SK-N-SH treated with all-trans-retinoic acid at 6 μM for 48 hours (cell line): ENCODE measurements at regions not wholly inside any gene's neighbourhood (a gene's known extent, or its start where the extent isn't known, plus 50 kb on each side); places are given as distances from the start of the nearest gene placed in this dataset.

Experiments used
- ATAC-seq: fragments of 200-7000 bp; cut with Tn5 transposase; 3 replicates; pipeline ENCODE4 v1.9.1; 2020; ENCODE audit warnings: mild to moderate bottlenecking, moderate library complexity
- ARNTL ChIP-seq: fragments of 450-650 bp; formaldehyde crosslinking; IDR thresholded peaks from 2 replicates; pipeline ENCODE4 v1.5.0; 2020; ENCODE audit warnings: low read depth, mild to moderate bottlenecking, moderate library complexity, borderline replicate concordance
- BACH2 ChIP-seq: fragments of 250-450 bp; sonication (Bioruptor Pico); IDR thresholded peaks from 2 replicates; pipeline ENCODE4 v1.9.0; 2021; ENCODE audit warnings: mild to moderate bottlenecking, borderline replicate concordance
- CREB5 ChIP-seq: fragments of 250-450 bp; sonication (Bioruptor Pico); IDR thresholded peaks from 2 replicates; pipeline ENCODE4 v1.5.1; 2020; ENCODE audit warnings: low read depth, mild to moderate bottlenecking, moderate library complexity
- CSDC2 ChIP-seq: fragments of 250-450 bp; sonication (Bioruptor Pico); IDR thresholded peaks from 2 replicates; pipeline ENCODE4 v1.5.0; 2020; ENCODE audit warnings: mild to moderate bottlenecking, moderate library complexity
- CSRNP3 ChIP-seq: fragments of 250-450 bp; sonication (Bioruptor Pico); IDR thresholded peaks from 2 replicates; pipeline ENCODE4 v1.5.1; 2021; ENCODE audit warnings: mild to moderate bottlenecking, moderate library complexity
- ESRRG ChIP-seq: fragments of 250-450 bp; sonication (Bioruptor Pico); IDR thresholded peaks from 2 replicates; pipeline ENCODE4 v1.6.1; 2021; ENCODE audit warnings: mild to moderate bottlenecking
- GLIS3 ChIP-seq: fragments of 250-450 bp; sonication (Bioruptor Pico); IDR thresholded peaks from 2 replicates; pipeline ENCODE4 v1.5.0; 2020; ENCODE audit warnings: mild to moderate bottlenecking, moderate library complexity
- ISL1 ChIP-seq: fragments of 250-450 bp; sonication (Bioruptor Pico); IDR thresholded peaks from 2 replicates; pipeline ENCODE4 v2.1.2; 2022; ENCODE audit warnings: mild to moderate bottlenecking, moderate library complexity
- OSR1 ChIP-seq: fragments of 250-450 bp; sonication (Bioruptor Pico); IDR thresholded peaks from 2 replicates; pipeline ENCODE4 v1.8.0; 2022; ENCODE audit warnings: moderate library complexity, mild to moderate bottlenecking, inconsistent platforms
- PATZ1 ChIP-seq: fragments of 250-450 bp; sonication (Bioruptor Pico); IDR thresholded peaks from 2 replicates; pipeline ENCODE4 v1.8.0; 2020; ENCODE audit warnings: mild to moderate bottlenecking, moderate library complexity, borderline replicate concordance
- POU6F1 ChIP-seq: fragments of 250-450 bp; sonication (Bioruptor Pico); IDR thresholded peaks from 2 replicates; pipeline ENCODE4 v1.8.0; 2021; ENCODE audit warnings: low read depth, mild to moderate bottlenecking, moderate library complexity, borderline replicate concordance
- PPARA ChIP-seq: fragments of 250-450 bp; sonication (Bioruptor Pico); IDR thresholded peaks from 2 replicates; pipeline ENCODE4 v1.5.0; 2020; ENCODE audit warnings: mild to moderate bottlenecking, borderline replicate concordance
- RARB ChIP-seq: fragments of 250-450 bp; sonication (Bioruptor Pico); IDR thresholded peaks from 2 replicates; pipeline ENCODE4 v1.8.0; 2021; ENCODE audit warnings: mild to moderate bottlenecking, moderate library complexity
- SNAI2 ChIP-seq: fragments of 250-450 bp; sonication (Bioruptor Pico); IDR thresholded peaks from 2 replicates; pipeline ENCODE4 v1.5.0; 2020; ENCODE audit warnings: mild to moderate bottlenecking, moderate library complexity
- TCF4 ChIP-seq: fragments of 250-450 bp; sonication (Bioruptor Pico); IDR thresholded peaks from 2 replicates; pipeline ENCODE4 v1.8.0; 2021; ENCODE audit warnings: mild to moderate bottlenecking, moderate library complexity, borderline replicate concordance
- TOX ChIP-seq: fragments of 250-450 bp; sonication (Bioruptor Pico); IDR thresholded peaks from 2 replicates; pipeline ENCODE4 v1.8.0; 2021; ENCODE audit warnings: mild to moderate bottlenecking, moderate library complexity, borderline replicate concordance
- ZC3H10 ChIP-seq: fragments of 250-450 bp; sonication (Bioruptor Pico); IDR thresholded peaks from 2 replicates; pipeline ENCODE4 v1.5.1; 2021; ENCODE audit warnings: mild to moderate bottlenecking, moderate library complexity
- ZFP3 ChIP-seq: fragments of 250-450 bp; sonication (Bioruptor Pico); IDR thresholded peaks from 2 replicates; pipeline ENCODE4 v1.5.0; 2020; ENCODE audit warnings: mild to moderate bottlenecking, moderate library complexity
- ZFP30 ChIP-seq: fragments of 450-650 bp; formaldehyde crosslinking; IDR thresholded peaks from 2 replicates; pipeline ENCODE4 v1.5.0; 2022; ENCODE audit warnings: mild to moderate bottlenecking, moderate library complexity
- ZNF565 ChIP-seq: fragments of 450-650 bp; formaldehyde crosslinking; conservative IDR thresholded peaks from 2 replicates; pipeline ENCODE4 v1.5.0; 2020; ENCODE audit warnings: low read depth, mild to moderate bottlenecking, moderate library complexity
- ZNF8 ChIP-seq: fragments of 450-650 bp; formaldehyde crosslinking; IDR thresholded peaks from 2 replicates; pipeline ENCODE4 v1.5.0; 2020; ENCODE audit warnings: mild to moderate bottlenecking, moderate library complexity

- no peak for TF ChIP-seq ZFP30 (CRISPR knock-in tag)
- ATAC-seq: no peak
These were observed 678.0 kb upstream of the SPRY2 start for GRCh38 chr13:81018936-81019335.

- peak; percentile 85 for ATAC-seq
These were observed 676.7 kb upstream of the SPRY2 start for GRCh38 chr13:81017513-81018152.

GRCh38 chr13:81012031-81012430 lies 671.1 kb upstream of the SPRY2 start:
- no peak for ATAC-seq
- no peak for TF ChIP-seq ISL1 (CRISPR knock-in tag)
- TF ChIP-seq BACH2 (CRISPR knock-in tag): no peak
- TF ChIP-seq PPARA: no peak
- TF ChIP-seq ZNF565 (CRISPR knock-in tag): no peak
- no peak for TF ChIP-seq ZNF8 (CRISPR knock-in tag)

More at GRCh38 chr13:81017513-81018152, 676.7 kb upstream of the SPRY2 start:
- TF ChIP-seq BACH2 (CRISPR knock-in tag) (no peak), CSRNP3 (CRISPR knock-in tag) (no peak), GLIS3 (CRISPR knock-in tag) (no peak), POU6F1 (CRISPR knock-in tag) (no peak), RARB (CRISPR knock-in tag) (no peak), TCF4 (CRISPR knock-in tag) (no peak), CSDC2 (CRISPR knock-in tag) (no peak), CREB5 (no peak), TOX (CRISPR knock-in tag) (no peak), PATZ1 (no peak), ARNTL (CRISPR knock-in tag) (no peak), ZFP30 (CRISPR knock-in tag) (no peak), ESRRG (CRISPR knock-in tag) (no peak), ZFP3 (CRISPR knock-in tag) (no peak)

- ATAC-seq: peak; percentile 98
- TF ChIP-seq TOX (CRISPR knock-in tag) (peak; percentile 83; the same call in 1 of the 2 replicates), PPARA (no peak), GLIS3 (CRISPR knock-in tag) (peak; percentile 73; the same call in 1 of the 2 replicates), PATZ1 (peak; percentile 76), TCF4 (CRISPR knock-in tag) (0 out of 2 replicates have a peak, but pooled peaks have one; percentile 23), ESRRG (CRISPR knock-in tag) (peak; percentile 81; the same call in 1 of the 2 replicates), SNAI2 (CRISPR knock-in tag) (no peak), POU6F1 (CRISPR knock-in tag) (peak; percentile 85; the same call in 1 of the 2 replicates), ZFP30 (CRISPR knock-in tag) (no peak), OSR1 (no peak), CSRNP3 (CRISPR knock-in tag) (peak; percentile 90), ISL1 (CRISPR knock-in tag) (peak; percentile 99), ZC3H10 (CRISPR knock-in tag) (peak; percentile 70; the same call in 1 of the 2 replicates), CREB5 (peak; percentile 94), RARB (CRISPR knock-in tag) (no peak)
These were observed 661.0 kb upstream of the SPRY2 start for GRCh38 chr13:81001828-81002385.
